Esophagus squamous epithelium (tissue), 4 donors: ENCODE measurements at regions not wholly inside any gene's neighbourhood (a gene's known extent, or its start where the extent isn't known, plus 50 kb on each side); places are given as distances from the start of the nearest gene placed in this dataset.

ENCODE experiments used
- CTCF ChIP-seq, 6 experiments: fragments of 450-650 bp in 4 of 6; fragments of 200-600 bp in 2 of 6; sonication (generic) in 2 of 6; IDR thresholded peaks; one replicate each; pipeline ENCODE4 v1.5.1; 2016 to 2019; ENCODE audit warnings: antibody characterized with exemption in 6 of 6, mild to moderate bottlenecking in 4 of 6, moderate library complexity in 4 of 6
- POLR2A ChIP-seq, 4 donors: fragments of 450-650 bp; IDR thresholded peaks; one replicate each; pipeline ENCODE4 v1.6.1; 2017; ENCODE audit warnings: antibody characterized with exemption in 4 of 4, mild to moderate bottlenecking in 4 of 4, moderate library complexity in 3 of 4

GRCh38 chr16:72301523-72302236 lies 129.7 kb upstream of the PMFBP1 start:
- no peak for TF ChIP-seq POLR2A (IDR thresholded peaks at IDR 0.05)
- no peak for TF ChIP-seq CTCF (IDR thresholded peaks at IDR 0.05)
